SH-SY5Y (cell line): ENCODE measurements at regions not wholly inside any gene's neighbourhood (a gene's known extent, or its start where the extent isn't known, plus 50 kb on each side); places are given as distances from the start of the nearest gene placed in this dataset.

ENCODE experiments used
- GATA2 ChIP-seq: IDR thresholded peaks from 2 replicates; pipeline ENCODE4 v1.6.1; 2011; ENCODE audit warnings: mild to moderate bottlenecking, low read depth, low read length
- GATA3 ChIP-seq: IDR thresholded peaks from 2 replicates; pipeline ENCODE4 v1.6.1; 2011; ENCODE audit warnings: low read depth, mild to moderate bottlenecking, low read length, moderate library complexity

- TF ChIP-seq GATA2 (no peak), GATA3 (no peak)
Measured at GRCh38 chr6:144372116-144372515, 87.0 kb downstream of the UTRN start.
